ENCODE measurements at regions not wholly inside any gene's neighbourhood (a gene's known extent, or its start where the extent isn't known, plus 50 kb on each side); places are given as distances from the start of the nearest gene placed in this dataset.

DNA sequence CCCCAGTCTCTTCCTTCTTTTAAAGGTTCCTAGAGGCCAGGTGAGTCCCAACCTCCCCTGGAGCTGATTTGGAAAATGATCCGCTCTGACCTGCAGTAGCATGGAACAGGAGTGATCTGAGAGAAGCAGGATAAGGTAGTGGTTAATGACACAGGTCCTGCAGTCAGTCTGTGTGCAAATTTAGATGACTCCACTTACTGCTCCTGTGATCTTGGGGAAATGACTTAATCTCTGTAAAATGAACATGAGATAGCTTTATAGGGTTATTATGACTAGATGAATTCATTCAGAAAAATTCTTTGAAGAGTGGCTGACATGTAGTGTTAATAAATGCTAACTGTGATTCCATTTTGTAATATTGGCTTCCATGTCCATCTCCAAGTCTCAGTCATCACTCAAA, 374.9 kb upstream of the CAMK1G start:
- Histone ChIP-seq H3K36me3 (ENCODE audit: insufficient read depth, low read length) (no peaks in the 10 kb centered on the region), H2AFZ (ENCODE audit: low read length) (no peak overlapping the region), H4K20me1 (ENCODE audit: insufficient read depth, low read length, poor library complexity, severe bottlenecking) (no peaks in the 10 kb centered on the region), H3F3A (ENCODE audit: low read depth) (no peaks in the 10 kb centered on the region), H3K27me3 (ENCODE audit: insufficient read depth, low read length, poor library complexity, severe bottlenecking) (no peaks in the 10 kb centered on the region), H3K4me1 (ENCODE audit: insufficient read depth, low read length, poor library complexity, severe bottlenecking) (no peaks in the 10 kb centered on the region), H3K4me3 (ENCODE audit: low read length, poor library complexity, severe bottlenecking) (no peak overlapping the region), H3K4me2 (ENCODE audit: low read depth, low read length, poor library complexity, severe bottlenecking) (no peak overlapping the region), H3K9me3 (ENCODE audit: insufficient read depth, low read depth, low read length) (no peaks in the 10 kb centered on the region), H3K9me2 (replicated peaks; ENCODE audit: low read depth, low read length) (no peaks in the 10 kb centered on the region), H3K79me2 (ENCODE audit: insufficient read depth, low read length) (no peaks in the 10 kb centered on the region), H3K9ac (ENCODE audit: low read depth, low read length, poor library complexity, severe bottlenecking) (no peak overlapping the region)
- TF ChIP-seq, protein P1, sequence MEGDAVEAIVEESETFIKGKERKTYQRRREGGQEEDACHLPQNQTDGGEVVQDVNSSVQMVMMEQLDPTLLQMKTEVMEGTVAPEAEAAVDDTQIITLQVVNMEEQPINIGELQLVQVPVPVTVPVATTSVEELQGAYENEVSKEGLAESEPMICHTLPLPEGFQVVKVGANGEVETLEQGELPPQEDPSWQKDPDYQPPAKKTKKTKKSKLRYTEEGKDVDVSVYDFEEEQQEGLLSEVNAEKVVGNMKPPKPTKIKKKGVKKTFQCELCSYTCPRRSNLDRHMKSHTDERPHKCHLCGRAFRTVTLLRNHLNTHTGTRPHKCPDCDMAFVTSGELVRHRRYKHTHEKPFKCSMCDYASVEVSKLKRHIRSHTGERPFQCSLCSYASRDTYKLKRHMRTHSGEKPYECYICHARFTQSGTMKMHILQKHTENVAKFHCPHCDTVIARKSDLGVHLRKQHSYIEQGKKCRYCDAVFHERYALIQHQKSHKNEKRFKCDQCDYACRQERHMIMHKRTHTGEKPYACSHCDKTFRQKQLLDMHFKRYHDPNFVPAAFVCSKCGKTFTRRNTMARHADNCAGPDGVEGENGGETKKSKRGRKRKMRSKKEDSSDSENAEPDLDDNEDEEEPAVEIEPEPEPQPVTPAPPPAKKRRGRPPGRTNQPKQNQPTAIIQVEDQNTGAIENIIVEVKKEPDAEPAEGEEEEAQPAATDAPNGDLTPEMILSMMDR (conservative IDR thresholded peaks at IDR 0.05; ENCODE audit: low read length): no peak

DNA sequence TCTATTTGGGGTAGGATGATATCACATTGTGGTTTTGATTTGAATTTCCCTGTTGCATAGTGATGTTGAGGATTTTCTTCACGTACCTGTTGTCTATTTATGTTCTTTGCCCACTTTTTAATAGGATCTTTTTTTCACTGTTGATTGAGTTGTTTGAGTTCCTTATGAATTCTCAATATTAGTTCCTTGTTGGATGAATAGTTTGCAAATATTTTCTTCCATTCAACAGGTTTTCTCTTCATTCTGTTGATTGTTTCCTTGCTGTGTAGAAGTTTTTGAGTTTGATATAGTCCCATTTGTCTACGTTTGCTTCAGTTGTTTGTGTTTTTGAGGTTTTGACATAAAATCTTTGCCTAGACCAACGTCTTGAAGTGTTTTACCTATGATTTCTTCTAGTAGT, 369.5 kb upstream of the CAMK1G start:
- Histone ChIP-seq H3K9ac (ENCODE audit: low read depth, low read length, poor library complexity, severe bottlenecking) (no peak overlapping the region), H2AFZ (ENCODE audit: low read length) (no peak overlapping the region), H3K4me2 (ENCODE audit: low read depth, low read length, poor library complexity, severe bottlenecking) (no peak overlapping the region), H4K20me1 (ENCODE audit: insufficient read depth, low read length, poor library complexity, severe bottlenecking) (no peaks in the 10 kb centered on the region), H3K4me3 (ENCODE audit: low read length, poor library complexity, severe bottlenecking) (no peak overlapping the region), H3K79me2 (ENCODE audit: insufficient read depth, low read length) (no peaks in the 10 kb centered on the region), H3K9me2 (replicated peaks; ENCODE audit: low read depth, low read length) (no peaks in the 10 kb centered on the region), H3K4me1 (ENCODE audit: insufficient read depth, low read length, poor library complexity, severe bottlenecking) (no peaks in the 10 kb centered on the region), H3F3A (ENCODE audit: low read depth) (no peaks in the 10 kb centered on the region), H3K27me3 (ENCODE audit: insufficient read depth, low read length, poor library complexity, severe bottlenecking) (no peaks in the 10 kb centered on the region), H3K36me3 (ENCODE audit: insufficient read depth, low read length) (no peaks in the 10 kb centered on the region), H3K9me3 (ENCODE audit: insufficient read depth, low read depth, low read length) (no peaks in the 10 kb centered on the region)
- TF ChIP-seq EZH2phosphoT487 (IDR thresholded peaks at IDR 0.05; ENCODE audit: borderline replicate concordance): no peak
- TF ChIP-seq, protein P1 (conservative IDR thresholded peaks at IDR 0.05; ENCODE audit: low read length): no peak

DNA sequence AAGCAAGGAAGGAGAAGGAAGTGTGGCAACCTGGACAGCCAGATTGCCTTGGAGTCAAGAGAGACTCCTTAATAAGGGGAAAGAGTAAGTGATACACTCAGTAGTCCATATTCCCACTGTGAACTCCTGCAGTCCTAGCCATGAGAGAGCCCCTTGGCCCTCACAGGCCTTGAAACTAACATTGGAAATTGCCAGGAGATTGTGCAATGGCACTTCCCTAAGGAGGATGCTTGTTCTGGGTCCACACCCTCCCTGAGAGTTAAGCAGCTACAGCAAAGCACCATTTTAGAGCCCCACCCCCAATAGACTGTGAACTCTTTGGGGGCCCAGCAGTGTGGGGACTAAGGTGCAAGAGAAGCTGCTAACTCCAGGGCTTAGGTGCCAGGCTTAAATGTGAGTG, 367.7 kb upstream of the CAMK1G start:
- no peaks in the 10 kb centered on the region for H3K9me2 ChIP-seq (replicated peaks; ENCODE audit: low read depth, low read length)
- no peak overlapping the region for H3K9ac ChIP-seq (ENCODE audit: low read depth, low read length, poor library complexity, severe bottlenecking)
- no peaks in the 10 kb centered on the region for H3K27me3 ChIP-seq (ENCODE audit: insufficient read depth, low read length, poor library complexity, severe bottlenecking)
- H3K4me2 ChIP-seq (ENCODE audit: low read depth, low read length, poor library complexity, severe bottlenecking): no peak overlapping the region
- H3K4me1 ChIP-seq (ENCODE audit: insufficient read depth, low read length, poor library complexity, severe bottlenecking): no peaks in the 10 kb centered on the region
- H3K36me3 ChIP-seq (ENCODE audit: insufficient read depth, low read length): no peaks in the 10 kb centered on the region
- H3K4me3 ChIP-seq (ENCODE audit: low read length, poor library complexity, severe bottlenecking): no peak overlapping the region
- no peak for TF ChIP-seq EZH2phosphoT487 (IDR thresholded peaks at IDR 0.05; ENCODE audit: borderline replicate concordance)
- TF ChIP-seq, protein P1 (conservative IDR thresholded peaks at IDR 0.05; ENCODE audit: low read length): no peak
- no peaks in the 10 kb centered on the region for H3K9me3 ChIP-seq (ENCODE audit: insufficient read depth, low read depth, low read length)
- no peaks in the 10 kb centered on the region for H3K79me2 ChIP-seq (ENCODE audit: insufficient read depth, low read length)
- no peaks in the 10 kb centered on the region for H3F3A ChIP-seq (ENCODE audit: low read depth)
- H4K20me1 ChIP-seq (ENCODE audit: insufficient read depth, low read length, poor library complexity, severe bottlenecking): no peaks in the 10 kb centered on the region
- H2AFZ ChIP-seq (ENCODE audit: low read length): no peak overlapping the region

Data from Loucy (cell line).